K562 (cell line): ENCODE measurements at regions not wholly inside any gene's neighbourhood (a gene's known extent, or its start where the extent isn't known, plus 50 kb on each side); places are given as distances from the start of the nearest gene placed in this dataset.

Experiments
- ATAC-seq: fragments of 200-7000 bp; cut with Tn5 transposase; 3 replicates; pipeline ENCODE4 v1.9.1; 2020; ENCODE audit warnings: moderate library complexity
- BruUV-seq: library from RNA; stranded (reverse); fragments of 400-500 nt; replicated peaks from 2 replicates; lab custom pipeline; 2021; lab: Mats Ljungman, UMichigan
- CTCF ChIA-PET: fragments of 300-600 bp; formaldehyde crosslinking; extraction: SDS; loops from one replicate; lab custom pipeline; 2021; ENCODE audit warnings: low intra/inter-chr PET ratio; lab: Yijun Ruan, JAX
- POLR2A ChIA-PET: fragments of 300-600, 350-650 bp; sonication (Branson Sonifier 250); formaldehyde crosslinking; extraction: SDS; loops from one replicate; lab custom pipeline; 2021; ENCODE audit warnings: antibody characterized with exemption, inconsistent platforms; lab: Yijun Ruan, JAX
- DNase-seq, 4 experiments: peaks; one replicate each; pipeline versions ENCODE4 v3.0.0 to v3.0.0-alpha.2; 2011 to 2018; ENCODE audit warnings: low spot score in 3 of 4, mixed read lengths in 3 of 4; ENCODE audit errors: extremely low read depth in 1 of 4
- FAIRE-seq: peaks from 2 replicates; lab custom pipeline; 2011; peaks lifted over from hg19 to GRCh38; lab: Jason Lieb, UNC
- H2AFZ ChIP-seq: 2 replicates; pipeline ENCODE4 v1.6.0; 2011; ENCODE audit warnings: low read depth, low read length, control low read depth, inconsistent platforms
- H3K27ac ChIP-seq: fragments of 200-600 bp; 3 replicates; pipeline ENCODE4 v1.8.0; 2011; ENCODE audit warnings: low read depth, mild to moderate bottlenecking, control low read depth, inconsistent platforms, low read length, moderate library complexity, mixed read lengths; ENCODE audit errors: extremely low read depth
- H3K27me3 ChIP-seq, 2 experiments: fragments of 300-600 bp in 1 of 2; 2 replicates in 1 of 2; 3 replicates in 1 of 2; pipeline versions ENCODE4 v1.6.0 to v1.8.0; 2011; ENCODE audit warnings: inconsistent platforms in 2 of 2, low read length in 2 of 2, mild to moderate bottlenecking in 1 of 2, mixed read lengths in 1 of 2, moderate library complexity in 1 of 2; ENCODE audit not compliant: control insufficient read depth in 2 of 2, insufficient read depth in 2 of 2
- H3K36me3 ChIP-seq: fragments of 300-600 bp; 3 replicates; pipeline ENCODE4 v1.8.0; 2011; ENCODE audit warnings: mild to moderate bottlenecking, low read length, inconsistent platforms; ENCODE audit not compliant: control insufficient read depth, insufficient read depth
- H3K4me1 ChIP-seq, 2 experiments: fragments of 200-600 bp in 1 of 2; replicated peaks in 1 of 2; 2 replicates in 1 of 2; 3 replicates in 1 of 2; pipeline versions ENCODE4 v1.5.1 to v1.8.0; 2011; ENCODE audit warnings: inconsistent platforms in 2 of 2, low read length in 2 of 2, mild to moderate bottlenecking in 1 of 2, mixed read lengths in 1 of 2, moderate library complexity in 1 of 2; ENCODE audit not compliant: control insufficient read depth in 2 of 2, insufficient read depth in 2 of 2
- H3K4me2 ChIP-seq: 2 replicates; pipeline ENCODE4 v1.6.1; 2011; ENCODE audit warnings: low read length, control low read depth, inconsistent platforms, mixed read lengths; ENCODE audit not compliant: insufficient read depth
- H3K4me3 ChIP-seq: fragments of 200-600 bp; sonication (generic), shearing (Covaris generic); 2 replicates; pipeline ENCODE4 v1.5.1; 2016; ENCODE audit warnings: control low read depth, inconsistent platforms
- H3K79me2 ChIP-seq: fragments of 200-600 bp; 3 replicates; pipeline ENCODE4 v1.8.0; 2011; ENCODE audit warnings: low read length, inconsistent platforms; ENCODE audit not compliant: control insufficient read depth, insufficient read depth
- H3K9ac ChIP-seq, 2 experiments: 2 replicates each; pipeline versions ENCODE4 v1.6.0 to v1.6.1; 2011; ENCODE audit warnings: low read depth in 2 of 2, low read length in 2 of 2, control low read depth in 1 of 2, inconsistent platforms in 1 of 2, mild to moderate bottlenecking in 1 of 2, mixed read lengths in 1 of 2; ENCODE audit not compliant: insufficient read depth in 1 of 2
- H3K9me1 ChIP-seq: one replicate; pipeline ENCODE4 v1.6.0; 2011; ENCODE audit warnings: inconsistent platforms, mild to moderate bottlenecking, low read length, moderate library complexity; ENCODE audit not compliant: control insufficient read depth, insufficient read depth
- H3K9me3 ChIP-seq: replicated peaks from 2 replicates; pipeline ENCODE4 v1.5.1; 2011; ENCODE audit warnings: low read depth, low read length, inconsistent platforms; ENCODE audit not compliant: control insufficient read depth, insufficient read depth
- H4K20me1 ChIP-seq: replicated peaks from 2 replicates; pipeline ENCODE4 v1.6.1; 2011; ENCODE audit warnings: low read length, inconsistent platforms, mixed read lengths; ENCODE audit not compliant: control insufficient read depth, insufficient read depth
- ARID3A ChIP-seq: IDR thresholded peaks from 2 replicates; pipeline ENCODE4 v1.6.1; 2012; ENCODE audit warnings: low read depth, low read length, improper control_type of control experiment, borderline replicate concordance
- BRCA1 ChIP-seq, 2 experiments: fragments of 450-650 bp in 1 of 2; sonication (generic) in 1 of 2; formaldehyde crosslinking in 1 of 2; IDR thresholded peaks; 2 replicates each; pipeline versions ENCODE4 v1.5.0 to v1.6.1; 2017 to 2020; ENCODE audit warnings: mild to moderate bottlenecking in 1 of 2, missing genetic modification reagents in 1 of 2
- DEAF1 ChIP-seq: fragments of 450-650 bp; formaldehyde crosslinking; IDR thresholded peaks from 2 replicates; pipeline ENCODE4 v1.4.0; 2020; ENCODE audit warnings: mild to moderate bottlenecking, moderate library complexity
- HLTF ChIP-seq: fragments of 450-650 bp; IDR thresholded peaks from 2 replicates; pipeline ENCODE4 v1.6.1; 2016
- HMBOX1 ChIP-seq: sonication (generic); IDR thresholded peaks from 2 replicates; pipeline ENCODE4 v1.6.1; 2016
- IRF2 ChIP-seq: sonication (generic); formaldehyde crosslinking; IDR thresholded peaks from 2 replicates; pipeline ENCODE4 v1.8.1; 2022; ENCODE audit warnings: mild to moderate bottlenecking, missing genetic modification reagents
- MNT ChIP-seq, 2 experiments: fragments of 450-650 bp; conservative IDR thresholded peaks; 2 replicates each; pipeline ENCODE4 v1.6.1; 2017; ENCODE audit warnings: mild to moderate bottlenecking in 2 of 2, moderate library complexity in 2 of 2
- MYNN ChIP-seq, 2 experiments: sonication (generic); formaldehyde crosslinking in 1 of 2; IDR thresholded peaks; 2 replicates each; pipeline versions ENCODE4 v1.5.0 to v1.6.1; 2016 to 2020; ENCODE audit warnings: antibody characterized with exemption in 1 of 2, missing genetic modification reagents in 1 of 2
- NFIC ChIP-seq: fragments of 450-650 bp; IDR thresholded peaks from 2 replicates; pipeline ENCODE4 v1.6.1; 2017; ENCODE audit warnings: mild to moderate bottlenecking, inconsistent platforms
- TAF9B ChIP-seq: fragments of 450-650 bp; IDR thresholded peaks from 2 replicates; pipeline ENCODE4 v1.6.1; 2018; ENCODE audit warnings: mild to moderate bottlenecking; ENCODE audit not compliant: partially characterized antibody
- ZBTB2 ChIP-seq: fragments of 450-650 bp; IDR thresholded peaks from 2 replicates; pipeline ENCODE4 v1.6.1; 2016; ENCODE audit warnings: antibody characterized with exemption
- ZNF124 ChIP-seq: sonication (generic); formaldehyde crosslinking; IDR thresholded peaks from 2 replicates; pipeline ENCODE4 v1.8.1; 2022; ENCODE audit warnings: missing genetic modification reagents
- ZNF75A ChIP-seq: fragments of 450-650 bp; formaldehyde crosslinking; IDR thresholded peaks from 2 replicates; pipeline ENCODE4 v1.4.0; 2020; ENCODE audit warnings: mild to moderate bottlenecking
- ZNF766 ChIP-seq: fragments of 200-800 bp; sonication (Bioruptor generic); conservative IDR thresholded peaks from 2 replicates; pipeline ENCODE4 v1.6.1; 2016; ENCODE audit warnings: missing genetic modification characterization, missing compliant biosample characterization
- WGBS: fragments of 100-300 bp; shearing (Covaris generic); methylation state at CpG from one replicate; pipeline ENCODE4 v1.1.6; 2016; ENCODE audit warnings: low coverage, mixed read lengths; ENCODE audit not compliant: insufficient coverage; ENCODE audit errors: missing lambda C conversion rate; 5-methylcytosine and 5-hydroxymethylcytosine counted together
- in situ Hi-C: fragments of 300-500 bp; cut with MboI; formaldehyde crosslinking; loops from 4 replicates; pipeline ENCODE4 v1.15.0; 2018; ENCODE audit warnings: inconsistent platforms, mixed read lengths
- intact Hi-C: fragments of 100-400 bp; cut with micrococcal nuclease; formaldehyde crosslinking; loops from 2 replicates; pipeline ENCODE4 v1.14.2; 2022

- TF ChIP-seq ZNF124 (no peak), IRF2 (no peak), NFIC (no peak), BRCA1 (IDR thresholded peaks at IDR 0.05) (no peak), BRCA1 (CRISPR knock-in tag; IDR thresholded peaks at IDR 0.05) (no peak), MYNN (IDR thresholded peaks at IDR 0.05) (no peak), MYNN (CRISPR knock-in tag; IDR thresholded peaks at IDR 0.05) (no peak), HLTF (no peak), MNT (conservative IDR thresholded peaks at IDR 0.05) (no peak), HMBOX1 (no peak)
- TF ChIP-seq, all 486 proteins: peak for 0
Measured at GRCh38 chr1:81337226-81337625, 463.5 kb upstream of the ADGRL2 start (continued).

GRCh38 chr1:81335876-81336275 is 464.9 kb upstream of the ADGRL2 start:
- Histone ChIP-seq H3K4me2 (no peak overlapping the region), H3K4me3 (no peak overlapping the region), H4K20me1 (no peaks in the 10 kb centered on the region), H3K27ac (no peak overlapping the region), H3K9ac (no peak overlapping the region), H3K36me3 (no peaks in the 10 kb centered on the region), H3K79me2 (no peaks in the 10 kb centered on the region), H3K9me1 (no peaks in the 10 kb centered on the region), H3K9me3 (no peaks in the 10 kb centered on the region), H3K4me1 (no peaks in the 10 kb centered on the region), H3K27me3 (no peaks in the 10 kb centered on the region), H2AFZ (no peak overlapping the region)
- no peak for FAIRE-seq
- CTCF ChIA-PET: no interaction called here
- DNase-seq: no peak
- intact Hi-C loops (no loop called here), in situ Hi-C loops (no loop called here)
- no TSS peak for BruUV-seq
- POLR2A ChIA-PET: no interaction called here
- no peak for ATAC-seq
- WGBS: 0% methylated on average over 2 of the region's 2 CpGs
- TF ChIP-seq ZNF75A (CRISPR knock-in tag) (no peak), ZBTB2 (no peak), TAF9B (no peak), ZNF766 (no peak), DEAF1 (CRISPR knock-in tag) (no peak), ARID3A (no peak)
